ENCODE measurements at regions not wholly inside any gene's neighbourhood (a gene's known extent, or its start where the extent isn't known, plus 50 kb on each side); places are given as distances from the start of the nearest gene placed in this dataset.

- TF ChIP-seq CTCF (IDR thresholded peaks at IDR 0.05) (no peak), ZBTB33 (IDR thresholded peaks at IDR 0.05; ENCODE audit: borderline replicate concordance, low read depth) (no peak), SIN3A (IDR thresholded peaks at IDR 0.05; ENCODE audit: borderline replicate concordance, low read depth, low read length) (no peak)
These were observed 402.7 kb downstream of the IPMK start for GRCh38 chr10:57864765-57865680.
